Bronchial epithelial cell (primary cell): ENCODE measurements at regions not wholly inside any gene's neighbourhood (a gene's known extent, or its start where the extent isn't known, plus 50 kb on each side); places are given as distances from the start of the nearest gene placed in this dataset.

Source experiments
- DNase-seq: peaks from one replicate; pipeline ENCODE4 v3.0.0-alpha.2; 2010; ENCODE audit warnings: low read depth
- FAIRE-seq: peaks from 2 replicates; lab custom pipeline; 2011; peaks lifted over from hg19 to GRCh38; lab: Jason Lieb, UNC
- H3K27me3 ChIP-seq: 2 replicates; pipeline ENCODE4 v1.5.1; 2011; ENCODE audit warnings: low read length; ENCODE audit not compliant: control insufficient read depth, insufficient read depth
- H3K36me3 ChIP-seq: 2 replicates; pipeline ENCODE4 v1.5.1; 2011; ENCODE audit warnings: low read length; ENCODE audit not compliant: control insufficient read depth, insufficient read depth
- H3K4me3 ChIP-seq: 2 replicates; pipeline ENCODE4 v1.5.1; 2011; ENCODE audit warnings: mild to moderate bottlenecking, low read depth, low read length, control low read depth
- CTCF ChIP-seq: IDR thresholded peaks from 2 replicates; pipeline ENCODE4 v1.5.1; 2011; ENCODE audit warnings: mild to moderate bottlenecking, moderate library complexity, low read length, control low read depth, inconsistent platforms; ENCODE audit not compliant: insufficient read depth, severe bottlenecking

GRCh38 chr1:216908126-216908525 is 184.9 kb upstream of the ESRRG start:
- Histone ChIP-seq H3K36me3 (no peaks in the 10 kb centered on the region), H3K4me3 (no peak overlapping the region), H3K27me3 (no peaks in the 10 kb centered on the region)
- FAIRE-seq (no peak), DNase-seq (no peak)
- TF ChIP-seq CTCF: no peak

- Histone ChIP-seq H3K36me3 (no peaks in the 10 kb centered on the region), H3K4me3 (no peak overlapping the region), H3K27me3 (no peaks in the 10 kb centered on the region)
- DNase-seq (no peak), FAIRE-seq (no peak)
- TF ChIP-seq CTCF: no peak
Observed at GRCh38 chr1:216907100-216907499, 183.9 kb upstream of the ESRRG start.

GRCh38 chr1:216905781-216906180 is 182.6 kb upstream of the ESRRG start:
- H3K27me3 ChIP-seq: no peaks in the 10 kb centered on the region
- DNase-seq (no peak), FAIRE-seq (no peak)
- H3K36me3 ChIP-seq: no peaks in the 10 kb centered on the region
- no peak overlapping the region for H3K4me3 ChIP-seq
- no peak for TF ChIP-seq CTCF

GRCh38 chr1:216905137-216905536 is 181.9 kb upstream of the ESRRG start:
- no peak for FAIRE-seq

GRCh38 chr1:216904471-216904870 is 181.2 kb upstream of the ESRRG start:
- FAIRE-seq (peak; percentile 55), DNase-seq (no peak)
- no peak for TF ChIP-seq CTCF
- no peak overlapping the region for H3K4me3 ChIP-seq
- H3K36me3 ChIP-seq: no peaks in the 10 kb centered on the region
- no peaks in the 10 kb centered on the region for H3K27me3 ChIP-seq

More at GRCh38 chr1:216905137-216905536, 181.9 kb upstream of the ESRRG start:
- H3K36me3 ChIP-seq: no peaks in the 10 kb centered on the region
- H3K4me3 ChIP-seq: no peak overlapping the region
- TF ChIP-seq CTCF: no peak
- no peak for DNase-seq
- no peaks in the 10 kb centered on the region for H3K27me3 ChIP-seq

GRCh38 chr1:216903382-216903740 is 180.1 kb upstream of the ESRRG start:
- DNase-seq (peak; percentile 94), FAIRE-seq (no peak)
- no peaks in the 10 kb centered on the region for H3K36me3 ChIP-seq
- TF ChIP-seq CTCF: no peak
- H3K4me3 ChIP-seq: no peak overlapping the region
- H3K27me3 ChIP-seq: no peaks in the 10 kb centered on the region
